Upper lobe of left lung (tissue), 6 donors: ENCODE measurements at regions not wholly inside any gene's neighbourhood (a gene's known extent, or its start where the extent isn't known, plus 50 kb on each side); places are given as distances from the start of the nearest gene placed in this dataset.
"Not testable (repeated sequence)": the region's sequence is repeated elsewhere in the genome, so short reads cannot be mapped to it uniquely, and the experiment has no call there.

ENCODE experiments used
- ATAC-seq, 2 donors: fragments of 200-7000 bp; cut with Tn5 transposase; one replicate each; pipeline ENCODE4 v1.9.1; 2022; ENCODE audit warnings: mild to moderate bottlenecking in 2 of 2, moderate library complexity in 2 of 2; ENCODE audit not compliant: low FRiP score in 2 of 2
- DNase-seq, 2 donors: peaks; one replicate each; pipeline ENCODE4 v3.0.0-alpha.2; 2019 to 2020
- H3K27ac ChIP-seq, 4 donors: fragments of 200-600 bp; sonication (generic); one replicate each; pipeline ENCODE4 v1.5.1; 2016 to 2019
- H3K27me3 ChIP-seq, 4 donors: fragments of 200-600 bp; sonication (generic); one replicate each; pipeline ENCODE4 v1.5.1; 2017 to 2019
- H3K36me3 ChIP-seq, 4 donors: fragments of 200-600 bp; sonication (generic); one replicate each; pipeline ENCODE4 v1.5.1; 2016 to 2019
- H3K4me1 ChIP-seq, 4 donors: fragments of 200-600 bp; sonication (generic); one replicate each; pipeline ENCODE4 v1.5.1; 2018 to 2019
- H3K4me3 ChIP-seq, 4 donors: fragments of 200-600 bp; sonication (generic); one replicate each; pipeline ENCODE4 v1.5.1; 2017 to 2019; ENCODE audit warnings: mild to moderate bottlenecking in 2 of 4, moderate library complexity in 1 of 4
- H3K9me3 ChIP-seq, 4 donors: fragments of 200-600 bp; sonication (generic); one replicate each; pipeline ENCODE4 v1.5.1; 2018 to 2019
- EP300 ChIP-seq, 4 donors: sonication (generic); formaldehyde crosslinking; IDR thresholded peaks; one replicate each; pipeline ENCODE4 v1.5.1; 2017; ENCODE audit warnings: antibody characterized with exemption in 4 of 4, control low read depth in 2 of 4
- POLR2A ChIP-seq, 4 donors: fragments of 450-650 bp; IDR thresholded peaks; one replicate each; pipeline ENCODE4 v1.5.1; 2016 to 2017; ENCODE audit warnings: antibody characterized with exemption in 4 of 4, mild to moderate bottlenecking in 2 of 4
- POLR2AphosphoS5 ChIP-seq, 2 donors: sonication (generic); formaldehyde crosslinking; IDR thresholded peaks; one replicate each; pipeline ENCODE4 v1.5.1; 2017; ENCODE audit warnings: antibody characterized with exemption in 2 of 2
- WGBS, 2 donors: methylation state at CpG; one replicate each; pipeline ENCODE4 v1.1.5; 2017 to 2018; 5-methylcytosine and 5-hydroxymethylcytosine counted together
- TF ChIP-seq, protein P1 (sequence below), 6 experiments: fragments of 450-650 bp in 4 of 6; fragments of 200-600 bp in 2 of 6; sonication (generic) in 2 of 6; IDR thresholded peaks; one replicate each; pipeline ENCODE4 v1.5.1; 2016 to 2019; ENCODE audit warnings: antibody characterized with exemption in 6 of 6
- donor health status: DM: no; HTN: no; CAD: no; lungs with moderate emphysema.
- donor health status: DM: no; HTN: yes; CAD: no; lungs with severe emphysema.

GRCh38 chr2:115999039-115999438, 1556.6 kb downstream of the DPP10 start:
- H3K27me3 ChIP-seq: no peaks in the 10 kb centered on the region
- ATAC-seq (no peak), DNase-seq (no peak)
- H3K36me3 ChIP-seq: no peaks in the 10 kb centered on the region
- H3K27ac ChIP-seq: no peak overlapping the region
- H3K4me1 ChIP-seq: no peaks in the 10 kb centered on the region
- no peak overlapping the region for H3K4me3 ChIP-seq
- 84 to 89% methylated on average over 4 of the region's 4 CpGs for WGBS, 2 donors
- no peaks in the 10 kb centered on the region for H3K9me3 ChIP-seq
- TF ChIP-seq, protein P1, sequence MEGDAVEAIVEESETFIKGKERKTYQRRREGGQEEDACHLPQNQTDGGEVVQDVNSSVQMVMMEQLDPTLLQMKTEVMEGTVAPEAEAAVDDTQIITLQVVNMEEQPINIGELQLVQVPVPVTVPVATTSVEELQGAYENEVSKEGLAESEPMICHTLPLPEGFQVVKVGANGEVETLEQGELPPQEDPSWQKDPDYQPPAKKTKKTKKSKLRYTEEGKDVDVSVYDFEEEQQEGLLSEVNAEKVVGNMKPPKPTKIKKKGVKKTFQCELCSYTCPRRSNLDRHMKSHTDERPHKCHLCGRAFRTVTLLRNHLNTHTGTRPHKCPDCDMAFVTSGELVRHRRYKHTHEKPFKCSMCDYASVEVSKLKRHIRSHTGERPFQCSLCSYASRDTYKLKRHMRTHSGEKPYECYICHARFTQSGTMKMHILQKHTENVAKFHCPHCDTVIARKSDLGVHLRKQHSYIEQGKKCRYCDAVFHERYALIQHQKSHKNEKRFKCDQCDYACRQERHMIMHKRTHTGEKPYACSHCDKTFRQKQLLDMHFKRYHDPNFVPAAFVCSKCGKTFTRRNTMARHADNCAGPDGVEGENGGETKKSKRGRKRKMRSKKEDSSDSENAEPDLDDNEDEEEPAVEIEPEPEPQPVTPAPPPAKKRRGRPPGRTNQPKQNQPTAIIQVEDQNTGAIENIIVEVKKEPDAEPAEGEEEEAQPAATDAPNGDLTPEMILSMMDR (IDR thresholded peaks at IDR 0.05): no peak
- no peak for TF ChIP-seq EP300 (IDR thresholded peaks at IDR 0.05)

- no peak for DNase-seq
- WGBS, 2 donors: 83 to 85% methylated on average over 2 of the region's 2 CpGs
- H3K27ac ChIP-seq: no peak overlapping the region
- no peaks in the 10 kb centered on the region for H3K4me1 ChIP-seq
- ATAC-seq: no peak
- TF ChIP-seq POLR2AphosphoS5 (IDR thresholded peaks at IDR 0.05) (no peak), EP300 (IDR thresholded peaks at IDR 0.05) (no peak), POLR2A (IDR thresholded peaks at IDR 0.05) (no peak)
- TF ChIP-seq, protein P1 (IDR thresholded peaks at IDR 0.05): no peak
- no peaks in the 10 kb centered on the region for H3K27me3 ChIP-seq
- no peak overlapping the region for H3K4me3 ChIP-seq
- no peaks in the 10 kb centered on the region for H3K9me3 ChIP-seq
- no peaks in the 10 kb centered on the region for H3K36me3 ChIP-seq
Measured at GRCh38 chr2:116023026-116023425, 1580.6 kb downstream of the DPP10 start.

DNA sequence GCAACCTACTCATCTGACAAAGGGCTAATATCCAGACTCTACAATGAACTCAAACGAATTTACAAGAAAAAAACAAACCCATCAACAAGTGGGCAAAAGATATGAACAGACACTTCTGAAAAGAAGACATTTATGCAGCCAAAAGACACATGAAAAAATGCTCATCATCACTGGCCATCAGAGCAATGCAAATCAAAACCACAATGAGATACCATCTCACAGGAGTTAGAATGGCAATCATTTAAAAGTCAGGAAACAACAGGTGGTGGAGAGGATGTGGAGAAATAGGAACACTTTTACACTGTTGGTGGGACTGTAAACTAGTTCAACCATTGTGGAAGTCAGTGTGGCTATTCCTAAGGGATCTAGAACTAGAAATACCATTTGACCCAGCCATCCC, 1596.3 kb downstream of the DPP10 start:
- not testable (repeated sequence) for ATAC-seq, H3K36me3 ChIP-seq, H3K27ac ChIP-seq, H3K4me1 ChIP-seq, DNase-seq, H3K27me3 ChIP-seq, H3K9me3 ChIP-seq, H3K4me3 ChIP-seq
- 77 to 80% methylated on average over 1 of the region's 1 CpG for WGBS, 2 donors

DNA sequence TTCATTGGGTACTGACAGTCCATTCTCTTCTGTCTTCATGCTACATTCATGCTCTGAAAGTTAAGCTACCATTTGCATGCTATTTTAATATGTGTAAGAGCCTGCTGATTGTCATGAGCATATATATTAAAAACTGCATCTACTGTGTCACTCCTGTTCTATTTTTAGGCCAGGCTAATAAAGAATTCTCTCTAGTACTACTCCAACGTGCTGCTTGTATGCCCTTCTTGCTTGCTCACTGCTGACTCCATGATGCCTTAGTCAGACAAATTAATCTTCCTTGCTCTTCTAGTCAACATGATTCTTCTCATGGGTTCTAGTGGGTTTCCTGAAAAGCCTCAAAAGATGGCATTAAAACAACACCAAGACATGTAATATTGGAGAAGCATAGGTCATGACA, 1600.1 kb downstream of the DPP10 start:
- DNase-seq (no peak), ATAC-seq (no peak)
- 41 to 43% methylated on average over 1 of the region's 1 CpG for WGBS, 2 donors
- no peaks in the 10 kb centered on the region for H3K27me3 ChIP-seq
- TF ChIP-seq EP300 (IDR thresholded peaks at IDR 0.05) (no peak), POLR2A (IDR thresholded peaks at IDR 0.05) (no peak), POLR2AphosphoS5 (IDR thresholded peaks at IDR 0.05) (no peak)
- TF ChIP-seq, protein P1 (IDR thresholded peaks at IDR 0.05): no peak
- H3K27ac ChIP-seq: no peak overlapping the region
- no peaks in the 10 kb centered on the region for H3K4me1 ChIP-seq
- H3K9me3 ChIP-seq: no peaks in the 10 kb centered on the region
- no peak overlapping the region for H3K4me3 ChIP-seq
- no peaks in the 10 kb centered on the region for H3K36me3 ChIP-seq

GRCh38 chr2:116057538-116057937, 1615.1 kb downstream of the DPP10 start:
- no peaks in the 10 kb centered on the region for H3K27me3 ChIP-seq
- ATAC-seq (no peak), DNase-seq (no peak)
- H3K27ac ChIP-seq: no peak overlapping the region
- WGBS, 2 donors: 49 to 51% methylated on average over 2 of the region's 2 CpGs
- H3K9me3 ChIP-seq: no peaks in the 10 kb centered on the region
- TF ChIP-seq, protein P1 (IDR thresholded peaks at IDR 0.05): no peak
- TF ChIP-seq EP300 (IDR thresholded peaks at IDR 0.05): no peak
- TF ChIP-seq POLR2A (IDR thresholded peaks at IDR 0.05): no peak
- no peaks in the 10 kb centered on the region for H3K4me1 ChIP-seq
- H3K4me3 ChIP-seq: no peak overlapping the region
- no peaks in the 10 kb centered on the region for H3K36me3 ChIP-seq
